HepG2 (cell line): ENCODE measurements at regions not wholly inside any gene's neighbourhood (a gene's known extent, or its start where the extent isn't known, plus 50 kb on each side); places are given as distances from the start of the nearest gene placed in this dataset.
A peak's percentile ranks its signal among the peaks of the same experiment; 100 is the strongest.

ENCODE experiments used
- ATAC-seq: fragments of 200-7000 bp; cut with Tn5 transposase; 3 replicates; pipeline ENCODE4 v1.9.1; 2020; ENCODE audit warnings: mild to moderate bottlenecking, moderate library complexity
- BruUV-seq: library from RNA; stranded (reverse); fragments of 400-500 nt; replicated peaks from 2 replicates; lab custom pipeline; 2021; lab: Mats Ljungman, UMichigan
- CTCF ChIA-PET: fragments of 300-600 bp; formaldehyde crosslinking; extraction: SDS; loops from one replicate; lab custom pipeline; 2021; ENCODE audit warnings: low total read pairs, inconsistent platforms, low intra/inter-chr PET ratio; lab: Yijun Ruan, JAX
- POLR2A ChIA-PET: fragments of 350-600 bp; sonication (Branson Sonifier 250); formaldehyde crosslinking; loops from one replicate; lab custom pipeline; 2020; ENCODE audit warnings: antibody characterized with exemption, inconsistent platforms; lab: Yijun Ruan, JAX
- DNase-seq: peaks from one replicate; pipeline ENCODE4 v3.0.0-alpha.2; 2015; ENCODE audit warnings: low spot score
- FAIRE-seq: peaks from 3 replicates; lab custom pipeline; 2011; peaks lifted over from hg19 to GRCh38; lab: Jason Lieb, UNC
- H2AFZ ChIP-seq: one replicate; pipeline ENCODE4 v1.6.1; 2011; ENCODE audit warnings: low read length, inconsistent platforms
- H3K27ac ChIP-seq: fragments of 300-600 bp; 3 replicates; pipeline ENCODE4 v1.8.0; 2011; ENCODE audit warnings: mixed run types, mild to moderate bottlenecking, mixed read lengths, low read length, inconsistent platforms; ENCODE audit not compliant: insufficient read depth; ENCODE audit errors: extremely low read length
- H3K27me3 ChIP-seq, 2 experiments: fragments of 200-600 bp in 1 of 2; 2 replicates in 1 of 2; 3 replicates in 1 of 2; pipeline versions ENCODE4 v1.6.0 to v1.8.0; 2011; ENCODE audit warnings: low read length in 2 of 2, mild to moderate bottlenecking in 2 of 2, moderate library complexity in 2 of 2, inconsistent platforms in 1 of 2; ENCODE audit not compliant: insufficient read depth in 2 of 2, control insufficient read depth in 1 of 2
- H3K36me3 ChIP-seq, 2 experiments: fragments of 200-600 bp in 1 of 2; replicated peaks in 1 of 2; 2 replicates in 1 of 2; 3 replicates in 1 of 2; pipeline versions ENCODE4 v1.5.1 to v1.8.0; 2011; ENCODE audit warnings: low read length in 2 of 2, inconsistent platforms in 1 of 2; ENCODE audit not compliant: insufficient read depth in 2 of 2, control insufficient read depth in 1 of 2
- H3K4me1 ChIP-seq: 2 replicates; pipeline ENCODE4 v1.5.1; 2012; ENCODE audit warnings: low read length, inconsistent platforms; ENCODE audit not compliant: insufficient read depth
- H3K4me2 ChIP-seq: 2 replicates; pipeline ENCODE4 v1.6.0; 2011; ENCODE audit warnings: low read depth, low read length, inconsistent platforms
- H3K4me3 ChIP-seq, 3 experiments: fragments of 200-600 bp in 1 of 3; sonication (generic), shearing (Covaris generic) in 1 of 3; replicated peaks in 1 of 3; 2 replicates each; pipeline ENCODE4 v1.5.1; 2011 to 2016; ENCODE audit warnings: low read length in 3 of 3, inconsistent platforms in 2 of 3, low read depth in 2 of 3, mild to moderate bottlenecking in 2 of 3, control low read depth in 1 of 3, mixed read lengths in 1 of 3; ENCODE audit not compliant: insufficient read depth in 1 of 3
- H3K79me2 ChIP-seq: one replicate; pipeline ENCODE4 v1.6.1; 2011; ENCODE audit warnings: low read length, inconsistent platforms; ENCODE audit not compliant: insufficient read depth
- H3K9ac ChIP-seq: 2 replicates; pipeline ENCODE4 v1.6.0; 2011; ENCODE audit warnings: mild to moderate bottlenecking, low read depth, low read length, inconsistent platforms; ENCODE audit not compliant: insufficient read depth
- H3K9me3 ChIP-seq: 2 replicates; pipeline ENCODE4 v1.5.1; 2012; ENCODE audit warnings: mild to moderate bottlenecking, low read length
- H4K20me1 ChIP-seq: 2 replicates; pipeline ENCODE4 v1.6.0; 2011; ENCODE audit warnings: inconsistent platforms, mild to moderate bottlenecking, low read length, moderate library complexity; ENCODE audit not compliant: insufficient read depth
- CEBPG ChIP-seq: IDR thresholded peaks from 2 replicates; pipeline ENCODE4 v1.6.1; 2016
- CENPX ChIP-seq: sonication (generic); formaldehyde crosslinking; IDR thresholded peaks from 2 replicates; pipeline ENCODE4 v1.9.0; 2021; ENCODE audit warnings: mild to moderate bottlenecking, missing genetic modification reagents, moderate library complexity
- EZH2 ChIP-seq: conservative IDR thresholded peaks from 2 replicates; pipeline ENCODE4 v1.6.1; 2012; ENCODE audit warnings: mild to moderate bottlenecking, low read depth, low read length, moderate library complexity
- JARID2 ChIP-seq: sonication (generic); formaldehyde crosslinking; IDR thresholded peaks from 2 replicates; pipeline ENCODE4 v1.8.1; 2023; ENCODE audit warnings: missing genetic modification reagents, inconsistent platforms; ENCODE audit not compliant: insufficient replicate concordance
- NR2C2 ChIP-seq: sonication (generic); formaldehyde crosslinking; IDR thresholded peaks from 2 replicates; pipeline ENCODE4 v1.4.0; 2020; ENCODE audit warnings: missing genetic modification reagents, mild to moderate bottlenecking, moderate library complexity, borderline replicate concordance
- PHF5A ChIP-seq: IDR thresholded peaks from one replicate; pipeline ENCODE4 v1.6.1; 2018; ENCODE audit warnings: low read depth, missing genetic modification reagents; ENCODE audit not compliant: unreplicated experiment
- RBM39 ChIP-seq: fragments of 200-400 bp; formaldehyde crosslinking; IDR thresholded peaks from one replicate; pipeline ENCODE4 v1.6.1; 2018; ENCODE audit warnings: antibody characterized with exemption, mild to moderate bottlenecking, low read depth, low read length; ENCODE audit not compliant: poor library complexity, severe bottlenecking
- SMARCC2 ChIP-seq: fragments of 450-650 bp; IDR thresholded peaks from 2 replicates; pipeline ENCODE4 v1.6.1; 2017; ENCODE audit warnings: antibody characterized with exemption, mild to moderate bottlenecking
- U2AF2 ChIP-seq: fragments of 200-400 bp; formaldehyde crosslinking; IDR thresholded peaks from 2 replicates; pipeline ENCODE4 v1.6.1; 2017; ENCODE audit warnings: low read depth, mild to moderate bottlenecking, low read length
- ZFAT ChIP-seq: sonication (generic); formaldehyde crosslinking; conservative IDR thresholded peaks from 2 replicates; pipeline ENCODE4 v1.8.1; 2023; ENCODE audit warnings: missing genetic modification reagents, inconsistent platforms
- ZNF331 ChIP-seq: sonication (generic); formaldehyde crosslinking; IDR thresholded peaks from 2 replicates; pipeline ENCODE4 v1.4.0; 2020; ENCODE audit warnings: missing genetic modification reagents
- ZNF530 ChIP-seq: sonication (generic); formaldehyde crosslinking; IDR thresholded peaks from 2 replicates; pipeline ENCODE4 v1.5.0; 2020; ENCODE audit warnings: low read depth, mild to moderate bottlenecking, missing genetic modification reagents
- ZNF577 ChIP-seq: sonication (generic); formaldehyde crosslinking; IDR thresholded peaks from 2 replicates; pipeline ENCODE4 v1.4.0; 2020; ENCODE audit warnings: mild to moderate bottlenecking, low read depth, missing genetic modification reagents, borderline replicate concordance
- ZNF709 ChIP-seq: sonication (generic); formaldehyde crosslinking; IDR thresholded peaks from 2 replicates; pipeline ENCODE4 v1.5.0; 2020; ENCODE audit warnings: mild to moderate bottlenecking, missing genetic modification reagents
- WGBS: methylation state at CpG from one replicate; pipeline ENCODE4 v1.1.6; 2017; ENCODE audit warnings: low lambda C conversion rate; 5-methylcytosine and 5-hydroxymethylcytosine counted together
- in situ Hi-C: cut with HindIII; loops from 2 replicates; pipeline ENCODE4 v1.10.0; 2017; ENCODE audit warnings: low pct_unique_long_range_greater_than_20kb; ENCODE audit not compliant: extremely low pct_ligation_motif_present
- intact Hi-C: fragments of 100-400 bp; cut with micrococcal nuclease; formaldehyde crosslinking; loops from one replicate; pipeline ENCODE4 v1.10.0; 2022; ENCODE audit not compliant: unreplicated experiment
- TF ChIP-seq, protein P1 (sequence below): sonication (generic); formaldehyde crosslinking; IDR thresholded peaks from 2 replicates; pipeline ENCODE4 v1.4.0; 2020; ENCODE audit warnings: mild to moderate bottlenecking, missing genetic modification reagents

DNA sequence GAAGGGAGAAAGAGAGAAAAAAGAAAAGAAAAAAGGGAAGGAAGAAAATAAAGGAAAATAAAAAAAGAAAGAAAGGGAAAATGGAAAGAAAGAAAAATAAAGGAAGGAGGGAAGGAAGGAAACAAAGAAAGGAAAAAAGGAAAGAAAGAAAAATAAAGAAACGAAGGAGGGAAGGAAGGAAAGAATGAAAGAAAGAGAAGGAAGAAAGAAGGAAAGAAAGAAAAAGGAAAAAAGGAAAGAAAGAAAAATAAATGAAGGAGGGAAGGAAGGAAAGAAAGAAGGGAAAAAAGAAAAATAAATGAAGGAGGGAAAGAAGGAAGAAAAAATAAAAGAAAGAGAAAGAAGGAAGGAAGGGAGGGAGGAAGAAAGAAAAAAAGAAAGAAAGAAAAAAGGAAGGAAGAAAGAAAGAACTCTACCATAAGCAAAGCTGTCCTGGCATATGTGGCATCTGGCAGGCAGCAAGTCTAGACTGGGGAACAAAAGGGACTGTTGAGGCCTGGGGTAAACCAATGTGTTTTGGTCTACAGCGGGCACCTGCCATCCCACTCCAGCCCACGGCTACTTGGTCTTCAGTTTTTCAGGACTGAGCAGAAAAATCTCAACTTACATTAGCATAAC is 86.9 kb downstream of the TFAP2C start:
- BruUV-seq, result no TSS peak
- Histone ChIP-seq H3K4me2 (no peak overlapping the region), H3K9ac (no peak overlapping the region), H3K79me2 (no peaks in the 10 kb centered on the region), H2AFZ (no peak overlapping the region), H3K4me3 (no peak overlapping the region), H3K27me3 (peaks cover 3 to 15% of the 10 kb centered on the region in 2 experiments; a peak in 2 of 5 replicates), H4K20me1 (no peaks in the 10 kb centered on the region), H3K9me3 (no peaks in the 10 kb centered on the region), H3K4me1 (no peaks in the 10 kb centered on the region), H3K27ac (no peak overlapping the region), H3K36me3 (no peaks in the 10 kb centered on the region)
- no peak for ATAC-seq
- 13% methylated on average over 3 of the region's 3 CpGs for WGBS
- CTCF ChIA-PET, result no interaction called here
- POLR2A ChIA-PET, result no interaction called here
- intact Hi-C loops, result no loop called here
- in situ Hi-C loops, result no loop called here
- TF ChIP-seq ZNF530 (CRISPR knock-in tag) (no peak), U2AF2 (0 out of 2 replicates have a peak, but pooled peaks have one; percentile 23)
- no peak for FAIRE-seq
- DNase-seq, result no peak

DNA sequence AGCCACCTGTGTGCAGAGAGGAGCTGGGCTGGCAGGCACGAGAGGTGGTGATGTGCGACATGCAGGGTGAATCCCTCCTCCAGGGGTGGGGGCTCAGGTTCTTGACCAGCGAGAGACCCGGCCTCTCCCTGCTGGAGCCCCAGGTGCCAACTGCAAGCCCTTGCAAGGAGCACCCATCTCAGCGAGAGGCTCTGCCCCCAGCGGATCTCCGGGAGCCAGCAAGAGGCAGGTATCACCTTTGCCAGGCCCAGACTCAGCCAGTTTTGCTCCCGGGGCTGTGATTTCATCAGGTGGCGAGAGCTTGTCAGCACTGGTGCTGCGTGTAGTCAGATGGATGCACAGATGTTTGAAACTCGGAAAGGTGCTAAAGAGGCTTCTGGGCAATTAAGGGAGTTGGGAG is 87.7 kb downstream of the TFAP2C start:
- ATAC-seq (peak; percentile 76), FAIRE-seq (no peak), DNase-seq (no peak)
- no peaks in the 10 kb centered on the region for H3K36me3 ChIP-seq
- no peak overlapping the region for H3K9ac ChIP-seq
- H4K20me1 ChIP-seq, result no peaks in the 10 kb centered on the region
- intact Hi-C loops, result no loop called here
- peaks cover 3 to 15% of the 10 kb centered on the region in 2 experiments; a peak in 1 of 5 replicates for H3K27me3 ChIP-seq
- ChIA-PET CTCF (no interaction called here), POLR2A (no interaction called here)
- H3K27ac ChIP-seq, result no peak overlapping the region
- TF ChIP-seq CEBPG (CRISPR knock-in tag) (no peak), RBM39 (no peak), PHF5A (CRISPR knock-in tag) (no peak), ZNF577 (CRISPR knock-in tag) (no peak), ZNF331 (CRISPR knock-in tag) (no peak), NR2C2 (no peak), EZH2 (no peak), ZNF709 (no peak), SMARCC2 (no peak), ZFAT (no peak), JARID2 (CRISPR knock-in tag) (no peak), CENPX (no peak)
- TF ChIP-seq, protein P1, sequence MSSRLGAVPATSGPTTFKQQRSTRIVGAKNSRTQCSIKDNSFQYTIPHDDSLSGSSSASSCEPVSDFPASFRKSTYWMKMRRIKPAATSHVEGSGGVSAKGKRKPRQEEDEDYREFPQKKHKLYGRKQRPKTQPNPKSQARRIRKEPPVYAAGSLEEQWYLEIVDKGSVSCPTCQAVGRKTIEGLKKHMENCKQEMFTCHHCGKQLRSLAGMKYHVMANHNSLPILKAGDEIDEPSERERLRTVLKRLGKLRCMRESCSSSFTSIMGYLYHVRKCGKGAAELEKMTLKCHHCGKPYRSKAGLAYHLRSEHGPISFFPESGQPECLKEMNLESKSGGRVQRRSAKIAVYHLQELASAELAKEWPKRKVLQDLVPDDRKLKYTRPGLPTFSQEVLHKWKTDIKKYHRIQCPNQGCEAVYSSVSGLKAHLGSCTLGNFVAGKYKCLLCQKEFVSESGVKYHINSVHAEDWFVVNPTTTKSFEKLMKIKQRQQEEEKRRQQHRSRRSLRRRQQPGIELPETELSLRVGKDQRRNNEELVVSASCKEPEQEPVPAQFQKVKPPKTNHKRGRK (CRISPR knock-in tag), result no peak
- 16% methylated on average over 4 of the region's 11 CpGs for WGBS
- no peaks in the 10 kb centered on the region for H3K9me3 ChIP-seq
- no peak overlapping the region for H3K4me2 ChIP-seq
- no peaks in the 10 kb centered on the region for H3K79me2 ChIP-seq
- no peak overlapping the region for H2AFZ ChIP-seq
- no peaks in the 10 kb centered on the region for H3K4me1 ChIP-seq
- no TSS peak for BruUV-seq
- H3K4me3 ChIP-seq, result no peak overlapping the region
- in situ Hi-C loops, result no loop called here
